Mucosa of descending colon (tissue), 3 donors: ENCODE measurements at regions not wholly inside any gene's neighbourhood (a gene's known extent, or its start where the extent isn't known, plus 50 kb on each side); places are given as distances from the start of the nearest gene placed in this dataset.

Experiments used
- ATAC-seq: fragments of 200-7000 bp; cut with Tn5 transposase; one replicate; pipeline ENCODE4 v1.9.1; 2020; ENCODE audit warnings: mild to moderate bottlenecking, moderate library complexity
- DNase-seq, 3 donors: peaks; one replicate each; pipeline ENCODE4 v3.0.0-alpha.2; 2020
- H3K36me3 ChIP-seq: fragments of 200-600 bp; one replicate; pipeline ENCODE4 v1.8.0; 2021; ENCODE audit warnings: low read depth, mild to moderate bottlenecking
- H3K4me1 ChIP-seq: fragments of 200-600 bp; one replicate; pipeline ENCODE4 v1.8.0; 2021; ENCODE audit warnings: low read depth, mild to moderate bottlenecking
- H3K4me3 ChIP-seq: fragments of 200-600 bp; one replicate; pipeline ENCODE4 v1.8.0; 2021; ENCODE audit warnings: mild to moderate bottlenecking
- H3K9me3 ChIP-seq: fragments of 200-600 bp; one replicate; pipeline ENCODE4 v1.8.0; 2021; ENCODE audit warnings: mild to moderate bottlenecking
- CTCF ChIP-seq: fragments of 200-600 bp; IDR thresholded peaks from one replicate; pipeline ENCODE4 v1.8.0; 2022; ENCODE audit warnings: antibody characterized with exemption, mild to moderate bottlenecking
- intact Hi-C, 2 donors: fragments of 100-400 bp; cut with DNase I in 1 of 2; cut with micrococcal nuclease in 1 of 2; formaldehyde crosslinking; loops; one replicate each; pipeline versions ENCODE4 v1.11.0 to v1.11.1; 2022; cut with DNase I, micrococcal nuclease
- donor health status: DM: no; HTN: no; CAD: no; lungs with moderate emphysema.
- donor health status: DM: no; HTN: no; CAD: no.
- donor health status: DM: no; HTN: yes; CAD: no.

- no peak overlapping the region for H3K4me3 ChIP-seq
- H3K9me3 ChIP-seq = peaks cover 11% of the 10 kb centered on the region
- intact Hi-C loops = no loop called here
- H3K4me1 ChIP-seq = no peaks in the 10 kb centered on the region
- H3K36me3 ChIP-seq = no peaks in the 10 kb centered on the region
- DNase-seq (no peak), ATAC-seq (no peak)
- no peak for TF ChIP-seq CTCF
Observed at GRCh38 chr3:110966966-110967663, 104.5 kb upstream of the NECTIN3 start.

GRCh38 chr3:110968076-110968475 lies 103.5 kb upstream of the NECTIN3 start:
- intact Hi-C loops = no loop called here
- no peak for DNase-seq
- Histone ChIP-seq H3K4me1 (no peaks in the 10 kb centered on the region), H3K36me3 (no peaks in the 10 kb centered on the region), H3K9me3 (peaks cover 11% of the 10 kb centered on the region), H3K4me3 (no peak overlapping the region)
- ATAC-seq = no peak
- no peak for TF ChIP-seq CTCF

GRCh38 chr3:110969229-110970211 lies 102.1 kb upstream of the NECTIN3 start:
- no peak for TF ChIP-seq CTCF

GRCh38 chr3:110971010-110971601 lies 100.5 kb upstream of the NECTIN3 start:
- intact Hi-C loops = no loop called here
- DNase-seq = no peak
- ATAC-seq = no peak
- TF ChIP-seq CTCF = no peak
- H3K4me3 ChIP-seq = no peak overlapping the region
- H3K36me3 ChIP-seq = no peaks in the 10 kb centered on the region
- H3K9me3 ChIP-seq = peaks cover 11% of the 10 kb centered on the region
- H3K4me1 ChIP-seq = no peaks in the 10 kb centered on the region

More at GRCh38 chr3:110969229-110970211, 102.1 kb upstream of the NECTIN3 start:
- intact Hi-C loops = no loop called here
- Histone ChIP-seq H3K9me3 (peaks cover 11% of the 10 kb centered on the region), H3K36me3 (no peaks in the 10 kb centered on the region), H3K4me3 (no peak overlapping the region), H3K4me1 (no peaks in the 10 kb centered on the region)
- no peak for DNase-seq
- ATAC-seq = no peak

- Histone ChIP-seq H3K9me3 (peaks cover 11% of the 10 kb centered on the region), H3K36me3 (no peaks in the 10 kb centered on the region), H3K4me1 (no peaks in the 10 kb centered on the region), H3K4me3 (no peak overlapping the region)
- DNase-seq (no peak), ATAC-seq (no peak)
- no peak for TF ChIP-seq CTCF
- intact Hi-C loops = no loop called here
Observed at GRCh38 chr3:110973263-110973895, 98.2 kb upstream of the NECTIN3 start.
